ENCODE measurements at regions not wholly inside any gene's neighbourhood (a gene's known extent, or its start where the extent isn't known, plus 50 kb on each side); places are given as distances from the start of the nearest gene placed in this dataset.

GRCh38 chr17:77298811-77299210, 158.0 kb downstream of the SEC14L1 start:
- Histone ChIP-seq H3K27ac (no peak overlapping the region), H3K27me3 (no peaks in the 10 kb centered on the region), H3K36me3 (no peaks in the 10 kb centered on the region), H3K9me3 (peaks cover 0 to 12% (median 0%) of the 10 kb centered on the region in 11 donors), H3K4me3 (no peak overlapping the region), H3K4me1 (peaks cover 0 to 11% (median 0%) of the 10 kb centered on the region in 9 donors)
- DNase-seq, result no peak
- intact Hi-C loops (cut with DNase I), result no loop called here
- TF ChIP-seq CTCF (IDR thresholded peaks at IDR 0.05), result no peak
- ATAC-seq, result no peak
- 95 to 97% methylated on average over 5 of the region's 5 CpGs for WGBS, 2 donors

- TF ChIP-seq CTCF (IDR thresholded peaks at IDR 0.05), result no peak
- H3K27ac ChIP-seq, result no peak overlapping the region
- ATAC-seq (no peak), DNase-seq (no peak)
- H3K36me3 ChIP-seq, result no peaks in the 10 kb centered on the region
- H3K4me3 ChIP-seq, result no peak overlapping the region
- no peaks in the 10 kb centered on the region for H3K27me3 ChIP-seq
- H3K4me1 ChIP-seq, result peaks cover 0 to 11% (median 0%) of the 10 kb centered on the region in 9 donors
- peaks cover 0 to 12% (median 0%) of the 10 kb centered on the region in 11 donors for H3K9me3 ChIP-seq
- 96 to 98% methylated on average over 6 of the region's 6 CpGs for WGBS, 2 donors
- intact Hi-C loops (cut with DNase I), result no loop called here
These were observed 158.7 kb downstream of the SEC14L1 start for GRCh38 chr17:77299256-77300015.

GRCh38 chr17:77300016-77300686, 159.4 kb downstream of the SEC14L1 start:
- no peak for ATAC-seq

More at GRCh38 chr17:77300016-77300686, 159.4 kb downstream of the SEC14L1 start:
- no peak for TF ChIP-seq CTCF (IDR thresholded peaks at IDR 0.05)
- Histone ChIP-seq H3K36me3 (no peaks in the 10 kb centered on the region), H3K9me3 (peaks cover 0 to 12% (median 0%) of the 10 kb centered on the region in 11 donors), H3K27me3 (no peaks in the 10 kb centered on the region), H3K4me1 (peaks cover 0 to 12% (median 0%) of the 10 kb centered on the region in 9 donors), H3K27ac (no peak overlapping the region), H3K4me3 (no peak overlapping the region)
- 62 to 75% methylated on average over 4 of the region's 4 CpGs for WGBS, 2 donors
- no peak for DNase-seq
- intact Hi-C loops (cut with DNase I), result no loop called here
